OCI-LY3 (cell line): ENCODE measurements at regions not wholly inside any gene's neighbourhood (a gene's known extent, or its start where the extent isn't known, plus 50 kb on each side); places are given as distances from the start of the nearest gene placed in this dataset.

Experiments used
- CTCF ChIP-seq: fragments of 200-600, 300-600 bp; sonication (generic); IDR thresholded peaks from 2 replicates; pipeline ENCODE4 v1.5.1; 2014; ENCODE audit warnings: antibody characterized with exemption, low read length, low read depth
- EZH2phosphoT487 ChIP-seq: fragments of 200-600 bp; shearing (Covaris generic); IDR thresholded peaks from 2 replicates; pipeline ENCODE4 v1.6.1; 2018; ENCODE audit warnings: antibody characterized with exemption, mixed run types, low read depth

- no peak for TF ChIP-seq CTCF
- no peak for TF ChIP-seq EZH2phosphoT487
Observed at GRCh38 chrX:65034292-65034667, 58.0 kb upstream of the ZC4H2 start.
